ENCODE measurements at regions not wholly inside any gene's neighbourhood (a gene's known extent, or its start where the extent isn't known, plus 50 kb on each side); places are given as distances from the start of the nearest gene placed in this dataset.
"Not testable (repeated sequence)": the region's sequence is repeated elsewhere in the genome, so short reads cannot be mapped to it uniquely, and the experiment has no call there.

DNA sequence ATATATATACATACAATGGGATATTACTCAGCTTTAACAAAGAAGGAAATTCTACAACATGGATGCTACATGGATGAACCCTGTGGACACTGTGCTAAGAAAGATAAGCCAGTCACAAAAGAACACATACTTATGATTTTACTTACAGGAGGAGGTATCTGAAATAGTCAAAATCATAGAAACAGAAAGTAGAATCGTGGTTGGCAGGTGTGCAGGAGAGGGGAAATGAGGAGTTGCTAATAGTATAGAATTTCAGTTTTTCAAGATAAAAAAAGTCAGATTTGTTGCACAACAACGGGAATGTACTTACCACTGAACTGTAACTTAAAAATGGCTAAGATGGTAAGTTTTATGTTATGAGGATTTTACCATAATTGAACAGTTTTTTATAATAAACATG is 706.3 kb downstream of the TFAP2A start:
- no peak for DNase-seq (ENCODE audit: low spot score)

DNA sequence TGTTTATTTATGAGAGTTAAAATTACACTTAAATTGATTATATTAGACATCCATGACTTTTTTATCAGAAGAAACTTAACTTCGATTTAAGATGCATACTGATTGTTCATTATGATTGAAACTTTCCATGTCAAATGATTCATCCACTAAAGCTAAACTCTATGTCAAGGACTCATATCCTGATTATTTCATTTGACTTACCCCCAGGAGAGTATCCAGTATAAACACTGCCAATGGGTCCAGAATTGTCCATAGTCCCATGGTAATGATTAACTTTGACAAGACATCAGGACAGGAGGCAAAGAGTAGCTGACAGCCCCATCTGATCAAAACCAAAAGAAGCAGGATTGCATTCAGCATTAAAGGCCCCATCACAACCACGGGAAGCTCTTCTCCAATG is 709.9 kb downstream of the TFAP2A start:
- DNase-seq (ENCODE audit: low spot score), result no peak

DNA sequence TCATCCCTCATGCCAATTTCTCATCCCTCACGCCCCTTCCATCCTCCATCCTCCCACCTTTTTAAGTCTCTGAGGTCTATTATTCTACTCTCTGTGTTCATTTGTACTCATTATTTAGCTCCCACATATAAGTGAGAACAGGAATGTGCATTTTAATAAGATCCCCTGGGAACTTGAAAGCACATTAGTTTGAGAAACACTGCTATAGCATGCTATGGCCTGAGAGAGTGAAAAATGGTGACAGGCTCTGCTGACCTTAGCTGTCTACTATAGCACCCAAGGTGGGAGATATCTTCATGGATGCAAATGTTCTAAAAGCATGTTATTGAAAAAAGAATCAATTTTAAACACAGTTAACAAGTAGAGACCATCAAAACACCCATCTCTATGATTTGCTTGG is 712.0 kb downstream of the TFAP2A start:
- no peak for DNase-seq (ENCODE audit: low spot score)

DNA sequence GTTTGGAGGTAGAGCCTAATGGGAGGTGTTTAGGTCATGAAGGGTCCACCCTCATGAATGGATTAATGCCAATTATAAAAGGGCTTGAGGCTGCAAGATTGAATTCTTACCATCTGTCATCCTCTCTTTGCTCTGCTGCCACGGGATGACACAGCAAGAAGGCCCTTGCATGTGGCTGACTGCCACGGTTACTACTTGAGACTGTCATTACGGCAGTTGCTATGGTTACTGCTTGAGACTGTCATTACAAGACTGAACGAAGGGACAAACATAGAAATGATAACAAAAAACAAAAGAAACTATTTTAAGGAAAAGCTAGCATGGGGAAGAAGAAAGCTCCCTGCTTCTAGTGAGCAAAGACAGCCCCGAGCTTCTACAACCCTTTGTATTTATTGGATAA is 715.0 kb downstream of the TFAP2A start:
- no peak for DNase-seq (ENCODE audit: low spot score)

DNA sequence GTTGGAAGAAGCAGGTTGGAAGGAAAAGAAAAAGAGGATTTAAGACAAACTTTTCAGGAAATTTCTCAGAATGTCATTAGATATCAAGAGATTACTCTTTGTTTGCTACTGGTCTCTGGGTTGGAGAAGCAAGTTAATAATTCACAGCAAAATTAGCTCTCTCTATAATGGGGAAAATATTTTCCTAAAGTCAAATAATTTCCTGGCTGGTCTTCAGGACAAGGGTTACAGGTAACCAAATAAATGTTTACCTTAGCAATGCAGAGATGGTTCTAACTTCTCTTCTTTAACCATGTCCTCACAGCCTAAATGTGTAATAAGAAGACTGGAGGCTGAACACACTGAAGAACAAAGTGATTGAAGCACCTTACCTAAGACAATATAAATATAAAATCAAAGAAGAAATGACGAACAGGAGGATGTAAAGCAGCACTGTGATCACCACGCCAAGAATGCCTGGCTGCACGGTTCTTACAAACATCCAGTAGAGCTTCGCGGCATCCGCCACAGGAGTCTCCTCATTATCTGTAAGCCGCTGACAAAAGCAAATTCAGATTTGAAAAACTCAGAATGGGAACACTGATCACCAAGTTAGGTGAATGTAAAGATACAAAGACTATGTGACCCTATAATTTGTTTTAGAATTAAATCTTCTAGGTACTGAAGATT is 717.5 kb downstream of the TFAP2A start:
- DNase-seq (ENCODE audit: low spot score), result no peak

DNA sequence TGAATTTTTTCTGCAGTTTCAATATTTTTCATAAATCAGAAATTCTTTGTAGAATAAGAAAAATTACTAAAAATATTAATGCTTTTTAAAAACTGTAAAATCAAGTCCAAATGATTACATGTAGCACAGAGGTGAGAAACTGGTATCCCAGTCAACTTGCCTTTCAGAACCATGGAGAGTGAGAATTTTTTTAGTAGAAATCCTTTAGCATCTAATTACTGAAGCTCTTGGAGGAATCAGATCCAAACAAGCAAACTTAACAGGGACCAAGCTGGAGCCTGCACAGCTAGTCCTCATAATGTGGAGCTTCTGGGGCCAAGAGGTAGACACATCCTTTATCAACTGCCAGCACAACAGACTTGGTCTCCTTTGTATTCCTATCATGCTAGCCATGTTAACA is 724.5 kb downstream of the TFAP2A start:
- DNase-seq (ENCODE audit: low spot score), result no peak

DNA sequence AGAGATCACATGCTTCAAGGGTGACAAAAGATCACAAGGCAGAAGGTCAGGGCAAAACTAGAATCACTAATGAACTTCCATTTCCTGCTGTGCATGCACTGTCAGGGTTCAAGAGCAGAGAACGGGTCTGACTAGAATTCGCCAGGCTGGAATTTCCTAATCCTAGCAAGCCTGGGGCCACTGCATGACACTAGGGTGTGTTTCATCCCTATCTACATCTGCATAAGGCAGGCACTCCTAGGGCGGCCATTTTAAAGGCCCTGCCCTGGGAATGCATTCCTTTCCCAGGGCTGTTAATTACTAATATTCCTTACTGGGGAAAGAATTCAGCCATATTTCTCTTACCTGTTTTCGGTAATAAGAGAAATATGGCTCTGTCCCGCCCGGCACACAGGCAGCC is 734.1 kb downstream of the TFAP2A start:
- DNase-seq (ENCODE audit: low spot score), result not testable (repeated sequence)

DNA sequence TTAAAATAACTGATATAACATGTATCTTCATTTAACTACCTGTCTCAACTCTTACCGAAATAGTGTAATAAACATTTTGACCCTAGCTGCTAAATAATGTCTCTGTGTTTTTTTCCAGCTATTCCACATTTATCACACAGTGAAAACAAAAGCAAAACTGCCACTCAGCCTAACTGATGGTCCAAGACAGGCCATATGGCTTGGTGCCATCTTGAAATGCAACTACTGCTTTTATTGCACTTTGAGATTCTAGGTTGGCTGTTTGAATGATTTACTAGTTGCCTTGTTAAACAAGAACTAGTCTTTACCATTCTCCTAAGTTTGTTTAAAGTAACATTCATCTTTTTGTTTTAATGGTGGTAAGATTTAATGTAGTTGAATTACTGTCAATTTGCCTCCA is 739.8 kb downstream of the TFAP2A start:
- DNase-seq (ENCODE audit: low spot score), result no peak

DNA sequence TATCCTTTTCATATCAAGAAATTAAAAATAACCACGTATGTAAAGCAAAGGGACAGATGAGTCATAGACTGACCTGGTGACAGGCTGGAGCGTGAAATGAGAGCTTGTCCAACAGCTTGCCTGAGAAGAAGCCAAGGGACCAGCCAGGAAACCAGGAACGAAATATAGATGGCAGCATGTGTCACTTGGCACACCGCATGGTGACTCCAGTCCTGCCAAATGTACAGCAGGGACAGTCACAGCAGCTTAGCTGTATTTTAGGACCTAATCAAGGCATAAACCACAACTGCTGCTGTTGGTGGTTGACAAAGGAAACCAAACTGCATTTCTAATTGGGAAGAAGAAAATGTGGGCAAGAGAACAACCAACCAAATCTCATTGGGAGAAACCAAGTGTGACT is 755.0 kb downstream of the TFAP2A start:
- no peak for DNase-seq (ENCODE audit: low spot score)

DNA sequence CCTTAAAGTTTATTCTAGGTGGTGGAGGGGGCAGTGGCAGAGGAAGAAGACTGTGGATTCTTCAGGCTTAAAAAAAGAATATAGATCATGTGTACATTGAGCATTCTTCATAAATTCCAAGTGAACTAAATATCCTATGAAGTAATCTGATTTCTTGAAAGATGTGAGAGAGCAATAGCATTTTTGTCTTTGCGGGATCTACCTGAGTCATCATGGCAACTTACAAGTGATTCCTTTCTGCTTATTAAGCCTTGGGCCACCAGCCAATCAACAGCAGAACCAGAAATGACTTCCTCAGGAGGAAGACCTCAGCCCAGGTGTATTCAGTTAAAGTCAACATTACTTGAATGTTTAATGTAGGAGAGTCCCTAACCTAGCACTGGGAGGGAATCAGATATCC is 756.9 kb downstream of the TFAP2A start:
- no peak for DNase-seq (ENCODE audit: low spot score)

DNA sequence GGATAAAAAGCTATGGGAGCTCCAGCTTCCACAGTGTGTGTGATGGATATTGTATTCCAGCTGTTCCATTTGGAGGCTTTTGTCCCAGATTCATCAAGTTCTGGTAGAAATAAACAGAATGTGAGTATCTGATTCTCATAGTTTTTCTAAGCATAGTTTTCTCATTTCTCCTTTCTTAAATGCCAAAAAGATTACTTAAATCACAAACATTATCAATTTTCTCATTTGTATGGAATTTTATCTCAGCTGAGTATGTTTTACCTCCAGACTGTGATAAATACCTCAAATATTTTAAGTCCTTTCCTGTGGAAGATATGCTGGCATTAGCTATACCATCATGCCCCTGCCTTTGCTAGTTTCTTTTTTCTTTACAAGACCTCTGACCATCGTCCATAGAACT is 767.3 kb downstream of the TFAP2A start:
- DNase-seq (ENCODE audit: low spot score), result no peak

DNA sequence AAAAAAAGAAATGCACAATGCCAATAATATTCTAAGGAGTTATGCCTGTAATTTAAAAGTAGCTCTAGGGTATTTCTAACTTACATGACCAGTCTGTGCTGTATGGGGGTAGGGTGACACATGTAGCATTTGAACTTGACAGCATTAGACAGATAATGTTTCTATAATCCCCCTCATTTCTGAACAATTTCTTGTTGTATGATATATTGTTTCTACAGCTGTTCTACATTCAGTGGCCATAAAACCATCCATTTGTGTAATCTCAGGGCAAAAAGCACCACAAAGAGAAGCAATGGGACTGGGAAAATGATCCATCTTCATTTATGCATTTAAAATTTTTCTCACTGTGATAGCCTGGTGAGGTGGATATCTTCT is 767.8 kb downstream of the TFAP2A start:
- DNase-seq (ENCODE audit: low spot score), result no peak

DNA sequence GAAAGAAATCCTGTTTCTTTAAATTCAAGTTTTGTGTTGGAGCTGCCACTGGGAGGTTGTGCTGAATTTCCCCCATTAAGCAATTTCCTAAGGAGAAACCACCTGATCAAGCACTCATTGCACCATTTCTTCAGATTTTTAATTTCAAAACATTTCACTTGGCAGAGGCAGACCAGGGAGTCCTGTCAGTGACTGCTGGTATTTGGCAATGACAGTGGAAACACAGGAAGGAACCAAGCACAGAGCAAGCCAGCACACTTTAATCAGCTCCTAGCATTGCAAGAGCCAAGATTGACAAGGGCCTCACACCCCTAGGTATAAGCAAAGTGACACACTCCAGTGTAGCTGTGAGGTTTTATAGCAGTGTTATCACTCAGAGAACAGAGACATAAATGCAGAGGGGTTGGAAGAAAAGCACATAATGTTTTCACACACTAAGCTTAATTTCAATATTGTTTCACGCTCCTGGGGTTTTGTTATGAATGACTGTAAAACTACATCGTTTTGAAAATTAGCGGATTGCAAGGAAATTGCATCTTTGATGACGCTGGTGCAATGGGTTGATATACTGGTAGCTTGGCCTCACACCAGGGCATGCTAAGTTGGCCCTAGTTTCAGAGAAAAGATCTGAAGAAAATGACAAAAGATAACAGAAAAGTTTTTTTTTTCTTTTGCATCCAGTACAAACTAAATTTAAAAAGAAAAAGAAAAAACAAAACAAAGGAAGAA is 768.4 kb downstream of the TFAP2A start:
- no peak for DNase-seq (ENCODE audit: low spot score)

DNA sequence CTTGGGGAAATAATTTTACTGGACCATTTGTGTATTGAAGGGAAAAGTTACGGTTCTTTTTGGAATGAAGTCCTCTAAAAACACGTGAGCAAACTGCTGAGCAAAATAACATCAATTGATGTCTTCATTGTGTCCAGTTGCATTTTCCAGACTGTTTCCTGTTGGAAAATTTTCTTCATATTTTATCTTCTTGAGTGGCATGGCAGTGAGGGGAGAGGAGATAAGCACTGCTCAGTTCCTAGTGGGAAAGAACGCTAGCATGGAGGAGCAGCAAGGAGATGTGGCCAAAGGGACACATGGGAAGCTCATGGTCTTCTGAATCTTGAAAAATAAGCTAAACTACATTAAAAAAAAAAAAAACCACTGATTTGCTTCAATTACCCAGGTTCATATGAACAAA is 776.0 kb downstream of the TFAP2A start:
- no peak for DNase-seq (ENCODE audit: low spot score)

DNA sequence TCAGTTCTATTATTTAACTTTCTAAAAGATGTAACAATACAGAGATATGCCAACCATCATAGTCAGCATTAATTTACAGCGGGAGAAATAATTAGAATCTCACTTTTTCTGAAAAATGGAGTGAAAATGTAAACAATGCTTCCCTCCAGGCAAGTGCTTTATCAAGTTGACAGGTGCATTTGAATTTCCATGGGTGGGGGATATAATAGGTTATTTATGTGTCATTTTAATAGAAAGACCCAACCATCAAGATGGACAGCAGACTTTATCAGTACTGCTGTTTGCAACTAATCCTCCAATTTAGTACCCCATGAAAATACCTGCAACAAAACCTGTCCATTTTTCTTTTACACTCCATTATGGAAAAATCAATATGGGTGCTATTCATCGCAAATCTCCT is 780.1 kb downstream of the TFAP2A start:
- no peak for DNase-seq (ENCODE audit: low spot score)

DNA sequence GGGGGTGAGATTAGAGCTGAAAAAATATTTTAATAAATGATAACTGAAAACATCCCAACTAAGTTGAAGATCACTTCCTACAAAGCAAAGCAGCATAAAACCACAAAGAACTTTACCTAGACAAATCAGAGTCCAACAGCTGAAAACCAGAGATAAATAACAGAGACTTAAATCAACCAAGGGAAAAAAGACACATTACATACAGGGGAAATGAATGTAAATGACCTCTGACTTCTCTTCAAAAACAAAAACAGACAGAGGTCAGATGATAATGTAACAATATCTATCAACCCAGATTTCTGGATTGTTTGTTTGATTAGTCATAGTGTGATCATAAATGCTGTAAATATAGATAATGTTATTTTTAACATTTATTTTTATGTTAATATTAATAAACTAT is 782.8 kb downstream of the TFAP2A start:
- no peak for DNase-seq (ENCODE audit: low spot score)

DNA sequence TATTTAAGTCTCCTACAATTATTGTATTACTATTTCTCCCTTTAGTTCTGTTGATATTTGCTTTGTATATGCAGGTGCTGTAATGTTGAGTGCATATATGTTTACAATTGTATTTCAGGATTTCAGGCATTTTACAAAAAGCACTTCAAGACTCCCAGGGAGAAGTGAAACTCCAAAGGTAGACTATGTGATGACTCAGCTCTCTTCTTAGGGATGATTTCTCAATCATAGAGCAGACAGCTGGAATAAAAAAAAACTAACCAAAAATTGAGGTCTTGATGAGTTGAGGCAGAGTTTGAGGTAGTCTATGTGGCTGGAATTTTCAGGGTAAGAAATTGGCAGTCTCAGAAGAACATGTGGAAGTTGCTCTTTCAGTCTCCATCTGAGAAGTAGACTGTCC is 786.1 kb downstream of the TFAP2A start:
- no peak for DNase-seq (ENCODE audit: low spot score)

DNA sequence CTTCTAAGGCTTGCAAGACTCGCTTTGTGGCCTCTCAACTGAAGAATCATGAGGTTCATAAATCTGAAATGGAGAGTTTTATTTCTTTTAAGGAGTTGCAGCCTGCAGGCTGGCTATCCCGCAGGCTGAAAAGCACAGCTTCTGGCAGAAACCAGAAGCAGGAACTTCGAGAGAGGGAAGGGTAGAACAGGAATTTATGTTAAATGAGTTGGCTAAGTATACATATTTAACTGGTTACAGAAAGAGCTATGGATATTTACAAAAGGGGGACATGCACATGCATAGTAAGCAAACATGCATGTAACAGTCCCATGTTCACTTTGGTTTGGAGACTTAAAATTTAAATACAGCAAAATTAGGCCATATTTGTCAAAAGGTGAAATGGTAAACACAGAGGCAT is 787.0 kb downstream of the TFAP2A start:
- no peak for DNase-seq (ENCODE audit: low spot score)

DNA sequence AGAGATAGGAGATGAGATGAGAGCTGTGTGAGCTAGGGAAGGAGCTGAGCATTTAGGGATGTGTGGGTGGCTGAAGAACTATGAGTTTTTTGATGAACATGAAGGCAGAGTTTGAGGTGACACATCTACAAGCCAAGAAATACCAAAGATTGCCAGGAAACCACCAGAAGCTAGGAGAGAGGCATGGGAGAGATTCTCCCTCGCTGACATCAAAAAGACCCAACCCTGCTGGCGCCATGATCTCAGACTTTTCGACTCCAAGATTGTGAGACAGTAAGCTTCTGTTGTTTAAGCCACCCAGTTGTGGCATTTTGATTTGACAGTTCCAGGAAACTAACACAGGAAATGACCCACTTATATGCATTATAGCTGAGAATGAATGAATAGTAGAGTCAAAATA is 790.9 kb downstream of the TFAP2A start:
- no peak for DNase-seq (ENCODE audit: low spot score)

DNA sequence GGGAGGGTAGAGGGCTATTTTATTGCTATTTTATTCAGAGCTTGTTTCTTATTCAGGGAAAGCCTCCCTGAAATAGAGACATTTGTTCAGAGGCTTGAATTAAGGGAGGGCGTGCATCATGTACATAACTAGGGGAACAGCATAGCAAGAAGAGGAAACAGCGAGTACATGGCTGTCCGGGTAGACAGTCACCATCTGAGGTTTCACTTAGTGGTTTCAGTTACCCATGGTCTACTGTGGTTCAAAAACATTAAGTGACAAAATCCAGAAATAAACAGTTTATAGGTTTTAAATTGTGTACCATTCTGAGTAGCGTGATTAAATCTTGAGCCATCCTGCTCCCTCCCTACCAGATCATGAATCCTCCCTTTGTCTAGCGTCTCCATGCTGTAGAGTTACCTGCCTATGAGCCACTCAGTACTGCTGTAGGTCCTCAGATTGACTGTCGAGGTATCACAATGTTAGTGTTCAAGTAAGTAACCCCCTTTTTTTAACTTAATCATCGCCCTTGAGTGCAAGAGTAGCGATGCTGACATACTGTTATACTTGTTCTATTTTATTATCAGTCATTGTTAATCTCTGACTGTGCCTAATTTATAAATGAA is 791.5 kb downstream of the TFAP2A start:
- DNase-seq (ENCODE audit: low spot score), result no peak

DNA sequence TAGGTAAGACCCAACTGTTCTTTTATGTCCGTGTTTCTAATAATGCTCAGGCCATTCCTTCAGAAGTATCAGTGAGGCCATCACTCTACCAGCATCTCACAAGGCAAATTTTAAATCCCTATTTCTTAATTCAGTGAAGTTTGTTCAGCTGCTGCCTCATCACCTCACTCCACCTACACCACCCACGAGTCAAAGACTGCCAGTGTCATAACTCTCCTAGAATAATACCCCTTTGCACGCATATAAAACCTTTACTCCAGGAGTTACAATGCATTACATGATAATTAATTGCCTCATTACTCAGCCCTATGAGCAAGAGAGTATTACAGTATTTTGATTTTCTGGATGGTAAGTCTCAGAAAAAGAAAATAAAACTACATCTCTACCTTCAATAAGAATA is 793.6 kb downstream of the TFAP2A start:
- DNase-seq (ENCODE audit: low spot score), result no peak

DNA sequence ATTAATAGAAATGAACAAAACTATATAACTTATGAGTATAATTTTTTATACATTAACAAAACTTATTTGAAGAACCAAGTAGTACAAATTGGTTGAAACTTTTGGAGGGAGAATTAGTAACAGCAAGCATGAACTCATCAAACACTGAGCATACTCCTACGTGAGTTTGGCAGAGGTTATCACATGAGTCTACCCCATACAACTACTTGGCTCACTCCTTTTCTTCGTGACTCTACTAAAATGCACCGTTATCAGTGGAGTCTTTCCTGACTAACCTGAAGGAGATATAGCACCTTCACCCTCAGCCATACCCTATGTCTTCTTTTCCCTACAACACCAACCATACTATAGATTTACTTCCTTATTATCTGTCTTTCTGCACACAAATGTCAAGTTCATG is 794.2 kb downstream of the TFAP2A start:
- DNase-seq (ENCODE audit: low spot score), result no peak

DNA sequence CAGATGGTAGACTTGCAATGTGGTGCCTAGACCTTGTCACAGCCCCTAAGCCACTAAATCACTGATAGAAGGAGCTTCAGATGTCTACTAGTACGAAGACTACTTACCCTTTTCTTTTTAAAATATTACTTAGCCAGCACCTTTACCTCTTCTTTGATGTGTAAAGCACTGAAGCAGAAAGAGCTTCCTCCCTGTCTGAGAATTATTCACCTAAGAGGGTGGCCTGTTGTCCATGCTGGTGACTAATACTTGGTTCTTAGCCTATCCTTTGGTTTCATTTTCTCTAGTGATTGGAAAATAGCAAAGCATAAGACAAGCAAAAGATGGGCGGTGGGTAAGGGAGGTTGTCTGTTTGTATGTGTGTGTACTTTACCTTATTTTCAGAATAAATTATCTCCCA is 794.6 kb downstream of the TFAP2A start:
- DNase-seq (ENCODE audit: low spot score), result no peak

DNA sequence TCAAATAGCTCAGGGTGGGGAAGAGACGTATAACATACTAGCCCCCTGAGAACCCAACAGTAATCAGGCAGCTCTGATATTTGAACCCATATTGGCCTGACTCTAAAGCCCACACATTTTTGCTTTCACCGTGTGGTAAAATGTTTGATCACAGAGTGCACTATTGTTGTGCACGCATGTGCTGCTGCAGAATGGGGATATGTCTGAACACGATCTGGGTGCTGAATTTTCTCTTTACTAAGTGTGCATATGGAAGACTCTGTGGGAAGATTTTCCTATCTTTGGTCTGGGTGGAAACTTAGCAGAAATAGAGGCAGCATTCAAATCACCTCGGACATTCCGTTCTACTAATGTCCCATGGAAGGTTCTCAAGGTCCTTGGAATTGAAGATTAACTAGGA is 800.1 kb downstream of the TFAP2A start:
- no peak for DNase-seq (ENCODE audit: low spot score)
